HG03521 (cell line): ENCODE measurements at regions not wholly inside any gene's neighbourhood (a gene's known extent, or its start where the extent isn't known, plus 50 kb on each side); places are given as distances from the start of the nearest gene placed in this dataset.
"Not testable (repeated sequence)": the region's sequence is repeated elsewhere in the genome, so short reads cannot be mapped to it uniquely, and the experiment has no call there.

Experiments used
- ATAC-seq: cut with Tn5 transposase; IDR thresholded peaks from one replicate; pipeline ENCODE4 v1.9.1; 2021; ENCODE audit warnings: mild to moderate bottlenecking, moderate library complexity; ENCODE audit not compliant: unreplicated experiment

DNA sequence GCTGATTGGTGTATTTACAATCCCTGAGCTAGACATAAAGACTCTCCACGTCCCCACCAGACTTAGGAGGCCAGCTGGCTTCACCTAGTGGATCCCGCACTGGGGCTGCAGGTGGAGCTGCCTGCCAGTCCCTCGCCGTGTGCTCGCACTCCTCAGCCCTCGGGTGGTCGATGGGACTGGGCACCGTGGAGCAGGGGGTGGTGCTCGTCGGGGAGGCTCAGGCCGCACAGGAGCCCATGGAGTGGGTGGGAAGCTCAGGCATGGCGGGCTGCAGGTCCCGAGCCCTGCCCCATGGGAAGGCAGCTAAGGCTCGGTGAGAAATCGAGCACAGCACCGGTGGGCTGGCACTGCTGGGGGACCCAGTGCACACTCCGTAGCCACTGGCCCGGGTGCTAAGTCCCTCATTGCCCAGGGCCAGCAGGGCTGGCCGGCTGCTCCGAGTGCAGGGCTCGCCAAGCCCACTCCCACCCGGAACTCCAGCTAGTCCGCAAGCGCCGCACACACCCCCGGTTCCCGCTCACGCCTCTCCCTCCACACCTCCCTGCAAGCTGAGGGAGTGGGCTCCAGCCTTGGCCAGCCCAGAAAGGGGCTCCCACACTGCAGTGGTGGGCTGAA is 1441.2 kb upstream of the ACVR2A start:
- ATAC-seq, result not testable (repeated sequence)

DNA sequence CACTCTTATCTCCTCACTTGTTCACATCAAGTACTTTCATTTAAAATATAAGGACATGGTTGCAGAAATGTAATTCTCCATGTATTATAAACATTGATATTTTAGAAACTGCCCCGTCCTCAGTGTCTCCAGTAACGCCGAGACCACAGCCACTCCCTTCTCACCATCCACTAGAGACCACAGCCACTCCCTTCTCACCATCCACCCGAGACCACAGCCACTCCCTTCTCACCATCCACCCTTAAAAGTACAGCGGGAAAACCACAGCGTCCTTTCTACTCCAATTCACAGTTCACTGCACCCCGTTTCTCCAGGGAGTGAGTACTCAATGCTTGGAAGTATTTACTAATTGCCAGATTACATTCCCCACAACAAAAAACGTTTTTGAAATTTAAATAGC is 1452.2 kb upstream of the ACVR2A start:
- ATAC-seq, result no peak

DNA sequence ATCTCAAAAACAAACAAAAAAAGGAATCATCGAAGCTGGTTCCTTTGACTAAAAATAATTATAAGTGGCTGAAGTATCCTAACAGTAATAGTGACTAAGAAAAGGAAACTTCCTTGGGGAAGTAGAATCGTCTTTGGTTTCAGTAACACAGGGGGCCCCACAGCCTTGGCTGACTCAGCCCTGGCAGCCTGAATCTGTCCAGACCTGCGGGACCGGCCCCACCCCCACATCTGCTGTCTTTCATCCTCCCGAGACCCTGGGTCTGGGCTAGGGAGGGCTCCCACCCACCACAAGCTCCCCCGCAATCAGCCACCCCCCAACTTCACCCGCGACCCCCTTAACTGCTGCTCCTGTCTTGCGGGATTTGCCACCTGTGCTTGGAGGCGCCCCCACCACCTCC is 1452.6 kb upstream of the ACVR2A start:
- ATAC-seq, result no peak

DNA sequence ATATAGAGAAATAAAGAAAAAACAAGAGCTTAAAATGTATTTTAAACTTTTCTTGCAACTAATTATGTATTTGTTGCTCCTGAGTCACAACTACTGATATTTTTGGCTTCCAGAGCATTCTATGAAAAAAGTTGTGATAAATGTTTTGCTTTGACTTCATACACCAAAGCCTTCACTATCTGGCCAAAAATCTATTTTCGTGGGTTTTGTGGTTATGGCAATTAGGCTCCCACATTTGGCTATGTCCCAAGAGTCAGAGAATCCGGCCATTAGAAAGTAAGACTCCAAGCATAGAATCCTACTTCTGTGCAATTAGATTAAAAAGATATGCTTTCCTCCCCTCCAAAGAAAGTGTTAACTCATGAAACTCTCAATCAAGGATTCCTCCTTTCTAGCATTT is 1456.1 kb upstream of the ACVR2A start:
- no peak for ATAC-seq

DNA sequence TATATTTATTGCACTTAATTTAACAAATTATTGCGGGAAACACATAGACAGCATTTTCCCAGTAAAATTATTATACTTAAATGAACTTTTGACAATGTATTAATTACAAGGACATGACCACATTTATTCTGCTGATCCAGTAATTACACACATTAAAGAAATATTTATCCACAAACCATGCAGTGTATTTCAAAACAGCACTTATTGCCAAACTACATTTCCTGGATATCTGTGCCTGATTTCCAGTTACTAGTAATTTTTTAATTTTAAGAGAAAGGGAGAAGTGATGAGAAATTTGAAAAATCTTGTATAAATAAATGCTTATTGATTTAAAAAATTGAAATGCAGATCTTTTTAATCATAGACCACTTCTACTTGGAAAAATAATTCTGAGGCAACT is 1458.7 kb upstream of the ACVR2A start:
- ATAC-seq, result no peak

DNA sequence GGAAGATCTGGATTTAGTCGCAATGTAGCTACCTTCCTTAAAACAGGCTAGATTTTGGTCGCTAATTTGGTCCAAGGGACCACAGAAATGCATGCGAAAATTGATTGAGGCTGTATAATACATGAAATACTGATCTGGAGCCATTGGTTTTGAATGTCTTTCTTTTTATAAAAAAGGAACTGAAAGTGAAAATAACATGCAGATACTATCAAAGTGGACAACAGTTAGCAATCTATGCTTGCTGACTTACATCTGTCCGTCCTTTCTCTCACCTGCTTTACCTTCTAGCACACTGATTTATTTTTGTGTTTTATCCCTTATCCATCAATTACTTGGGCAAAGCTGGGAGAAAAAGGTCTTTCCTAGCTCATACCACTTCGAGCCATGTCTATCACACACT is 1459.8 kb upstream of the ACVR2A start:
- no peak for ATAC-seq

DNA sequence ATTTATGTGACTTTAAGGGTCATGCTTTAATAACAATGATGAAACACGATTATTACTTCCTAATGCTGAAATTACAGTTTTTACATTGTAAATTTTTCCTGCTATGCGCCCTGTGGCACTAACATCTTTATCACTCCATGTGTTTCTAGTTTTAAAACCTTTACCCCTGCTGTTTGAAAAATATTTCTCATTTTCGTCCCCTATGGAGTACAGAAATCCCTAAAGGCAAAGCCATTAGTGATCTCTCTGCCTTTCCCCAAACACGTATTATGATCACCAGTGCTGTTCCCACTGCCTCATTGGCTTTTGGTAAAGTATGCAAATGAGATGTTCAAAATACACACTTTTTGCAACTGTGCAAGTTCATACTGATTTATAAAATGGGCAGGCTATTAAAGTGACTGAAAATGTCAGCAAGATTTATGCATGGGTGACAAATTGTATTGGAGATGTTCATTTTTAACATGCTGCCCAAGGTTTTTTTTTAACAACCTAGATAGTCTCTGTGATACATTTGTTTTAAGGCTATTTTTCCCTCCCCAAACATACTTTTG is 1468.2 kb upstream of the ACVR2A start:
- no peak for ATAC-seq

DNA sequence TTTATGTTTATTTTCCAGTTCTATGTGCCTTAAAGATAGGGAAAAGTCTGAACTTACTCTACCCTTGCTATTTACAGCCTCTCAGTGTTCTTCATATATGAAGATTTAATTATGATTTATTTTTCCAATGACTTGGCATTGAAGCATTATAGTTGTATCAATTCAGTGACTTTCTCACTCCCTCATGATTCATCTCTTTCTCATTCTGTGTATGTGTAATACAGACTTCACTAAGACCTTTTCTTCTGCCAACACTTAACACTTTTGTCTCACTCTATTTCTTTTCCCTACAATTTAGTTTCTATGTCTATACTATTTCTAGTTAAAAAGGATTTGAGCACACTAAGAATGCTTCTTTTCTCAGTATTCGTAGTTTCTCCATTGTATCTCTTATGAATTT is 1470.3 kb upstream of the ACVR2A start:
- no peak for ATAC-seq

DNA sequence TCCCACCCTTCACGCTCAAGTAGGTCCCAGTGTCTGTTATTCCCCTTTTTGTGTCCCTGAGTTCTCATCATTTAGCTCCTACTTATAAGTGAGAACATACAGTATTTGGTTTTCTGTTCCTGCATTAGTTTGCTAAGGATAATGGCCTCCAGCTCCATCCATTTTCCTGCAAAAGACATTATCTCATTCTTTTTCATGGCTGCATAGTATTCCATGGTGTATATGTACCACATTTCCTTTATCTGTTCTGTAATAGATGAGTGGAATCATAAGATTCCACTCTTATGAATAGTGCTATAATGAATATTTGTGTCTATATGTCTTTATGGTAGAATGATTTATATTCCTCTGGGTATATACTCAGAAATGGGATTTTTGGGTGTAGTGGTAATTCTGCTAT is 1473.5 kb upstream of the ACVR2A start:
- not testable (repeated sequence) for ATAC-seq

DNA sequence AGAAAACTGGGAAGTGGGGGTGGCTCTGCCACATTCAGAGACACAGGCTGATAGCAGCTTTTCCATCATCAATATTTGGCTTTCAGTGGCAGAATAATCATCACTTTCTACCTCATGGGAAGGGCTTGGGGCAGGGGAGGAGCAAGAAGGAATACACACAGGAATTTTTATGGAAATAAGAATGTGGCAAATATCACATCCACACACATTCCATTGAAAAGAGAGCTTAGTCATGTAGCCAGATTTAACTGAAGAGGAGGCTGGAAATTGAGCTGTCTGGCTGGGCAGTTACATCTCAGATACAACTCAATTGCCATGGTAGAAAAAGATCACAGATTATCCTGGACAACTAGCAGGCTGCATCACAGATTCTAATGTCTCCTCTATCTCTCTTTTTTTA is 1474.0 kb upstream of the ACVR2A start:
- no peak for ATAC-seq

DNA sequence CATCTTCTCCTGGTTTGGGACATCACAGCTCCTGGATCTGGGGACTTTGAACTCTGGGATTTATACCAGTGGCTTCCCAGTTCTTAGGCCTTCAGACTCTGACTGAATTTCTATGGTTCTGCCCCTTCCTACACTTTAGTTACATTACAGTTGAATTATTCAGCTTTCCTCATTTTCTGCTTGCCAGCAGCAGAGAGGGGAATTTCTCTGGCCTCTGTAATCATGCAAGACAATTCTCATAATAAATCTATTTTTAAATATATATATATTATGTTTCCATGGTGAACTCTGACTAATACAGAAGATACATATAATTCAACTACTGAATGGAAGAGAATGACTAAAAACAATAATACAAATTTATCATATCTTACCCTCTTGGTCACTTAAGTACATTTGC is 1478.6 kb upstream of the ACVR2A start:
- no peak for ATAC-seq

DNA sequence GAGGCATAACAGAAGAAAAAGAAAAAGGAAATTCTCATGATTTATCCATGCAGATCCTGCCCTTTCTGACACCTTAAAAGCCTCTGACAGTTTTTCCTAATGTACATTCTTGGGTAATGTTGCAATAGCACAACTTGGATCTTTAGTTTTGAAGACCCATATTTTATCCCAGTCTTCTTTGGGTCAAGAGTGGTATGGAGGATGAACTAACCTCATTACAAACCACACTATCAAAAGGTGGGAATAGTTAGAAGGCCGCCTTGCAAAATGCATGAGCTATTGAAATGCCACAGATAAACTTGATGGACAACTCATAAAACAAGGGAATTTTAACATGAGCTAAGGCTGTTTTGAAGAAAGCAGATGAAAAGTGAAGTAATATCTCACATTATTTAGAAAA is 1479.8 kb upstream of the ACVR2A start:
- ATAC-seq, result no peak

DNA sequence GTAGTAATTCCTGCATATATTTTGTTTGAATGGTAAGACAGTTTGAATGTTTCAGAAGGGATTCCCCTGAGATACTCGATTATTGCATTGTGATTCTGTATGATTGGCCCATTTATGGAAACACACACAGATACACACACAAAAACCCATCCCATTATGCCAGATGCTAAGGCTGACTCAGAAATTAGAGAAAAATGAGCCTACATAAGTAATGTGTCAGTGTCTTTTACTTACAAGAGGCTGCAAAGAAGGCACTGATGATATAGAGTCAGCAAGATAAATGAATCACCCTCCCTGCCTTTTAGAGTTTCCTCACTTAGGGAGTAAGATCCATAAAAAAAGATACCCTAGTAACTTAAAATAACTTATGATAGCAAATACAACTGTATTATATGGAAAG is 1481.1 kb upstream of the ACVR2A start:
- ATAC-seq, result no peak

DNA sequence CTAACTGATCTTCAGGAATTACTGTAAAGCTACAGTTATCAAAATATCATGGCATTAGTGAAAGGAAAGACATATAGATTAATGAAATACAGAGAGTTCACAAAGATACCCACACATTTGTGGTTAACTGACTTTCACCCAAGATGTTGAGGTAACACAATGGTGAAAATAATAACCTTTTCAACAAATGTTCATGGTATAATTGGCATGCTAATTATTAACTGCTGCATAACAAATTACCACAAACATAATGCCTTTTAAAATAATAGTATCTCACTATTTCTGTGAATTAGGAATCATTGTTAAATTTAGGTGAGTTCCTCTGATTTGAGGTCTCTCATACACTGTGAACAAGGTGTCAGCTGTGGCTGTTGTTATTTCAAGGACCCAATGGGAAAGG is 1493.1 kb upstream of the ACVR2A start:
- ATAC-seq, result no peak

DNA sequence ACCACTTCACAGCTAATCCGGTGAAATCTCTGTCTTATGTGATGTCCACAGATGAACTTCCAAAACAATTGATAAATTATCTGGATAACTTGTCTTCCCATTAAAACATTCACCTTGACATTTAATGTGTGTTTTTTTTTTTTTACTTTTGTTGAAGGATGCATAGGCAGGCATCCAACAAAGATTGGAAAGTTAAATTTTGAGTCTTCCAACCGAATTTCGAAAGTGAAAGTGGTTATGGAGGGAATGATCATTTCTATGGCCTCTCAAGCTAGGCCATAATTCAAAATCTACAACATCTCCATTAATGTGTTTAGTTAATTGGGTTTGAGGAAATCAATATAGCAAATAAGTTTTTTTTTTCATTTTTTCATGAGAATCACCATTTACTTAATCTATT is 1495.5 kb upstream of the ACVR2A start:
- ATAC-seq, result no peak

DNA sequence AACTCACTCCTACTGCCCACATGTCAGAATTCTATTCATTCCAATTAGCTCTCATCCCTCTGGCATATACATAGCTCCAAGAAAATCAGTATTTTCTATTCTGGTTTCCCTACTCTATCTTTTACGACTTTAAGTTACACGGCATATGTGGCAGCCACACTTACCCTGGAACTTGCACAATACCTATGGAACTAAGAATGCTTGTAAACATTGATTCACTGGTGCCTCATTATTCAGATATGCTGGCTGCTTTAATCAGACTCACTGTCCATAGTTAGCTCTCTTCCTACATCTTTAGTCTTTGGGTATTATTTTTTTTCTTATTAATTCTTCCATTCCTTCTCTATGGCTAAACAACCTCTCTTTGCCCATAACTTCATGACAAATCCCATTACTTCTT is 1519.9 kb upstream of the ACVR2A start:
- ATAC-seq, result no peak

DNA sequence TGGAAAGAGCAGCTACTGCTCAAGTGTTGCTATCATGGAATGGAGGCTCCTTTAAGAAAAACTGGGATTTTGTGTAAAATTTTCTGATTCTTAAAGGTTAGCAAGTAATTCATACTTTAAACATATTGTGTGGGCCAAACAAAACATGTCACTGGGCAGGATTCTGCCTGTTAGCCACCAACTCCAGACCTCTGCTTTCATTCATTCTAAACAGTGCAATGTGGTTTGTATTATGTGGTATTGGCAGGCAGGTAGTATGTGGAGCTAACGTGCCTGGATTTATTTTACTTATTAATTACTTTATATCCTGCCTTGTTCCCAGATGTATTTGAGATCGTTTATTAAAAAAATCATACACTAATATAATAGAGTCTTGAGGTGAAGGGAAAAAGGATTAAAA is 1521.3 kb upstream of the ACVR2A start:
- no peak for ATAC-seq

DNA sequence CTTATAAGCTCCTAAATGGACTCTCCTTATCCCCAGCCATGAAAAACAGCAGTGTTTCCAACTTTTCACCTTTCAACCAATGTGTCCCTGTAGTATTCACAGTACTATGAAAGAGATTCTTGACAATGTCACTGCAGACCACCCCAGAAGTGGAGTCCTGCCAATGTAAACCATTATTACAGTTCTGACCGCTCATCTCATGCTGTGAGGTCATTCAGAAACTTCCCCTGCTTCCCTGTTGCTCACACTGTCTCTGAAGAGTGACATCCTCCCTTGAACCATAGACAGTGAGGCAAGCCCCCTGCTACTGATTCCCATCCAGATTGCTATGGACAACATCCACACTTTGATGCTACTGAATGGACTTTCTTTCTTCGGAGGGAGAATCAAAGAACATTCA is 1523.7 kb upstream of the ACVR2A start:
- ATAC-seq, result no peak

DNA sequence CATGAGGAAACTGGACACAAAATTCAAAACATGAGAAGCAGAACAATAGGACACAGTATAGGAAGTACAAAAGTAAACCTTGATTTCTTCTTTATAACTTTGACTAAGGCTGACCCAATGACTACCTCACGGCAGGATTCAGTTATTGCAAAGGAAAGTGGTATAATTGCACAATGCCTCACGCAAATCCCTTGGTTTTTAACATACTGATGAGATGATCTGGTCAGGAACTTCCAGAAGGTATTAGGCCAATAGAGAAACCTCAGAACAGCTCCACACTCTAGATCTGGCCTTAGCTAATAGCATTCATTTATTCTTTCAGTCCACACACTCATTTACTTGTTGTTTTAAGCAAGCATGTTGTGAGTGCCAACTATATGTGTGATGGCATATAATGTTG is 1526.9 kb upstream of the ACVR2A start:
- ATAC-seq, result no peak

DNA sequence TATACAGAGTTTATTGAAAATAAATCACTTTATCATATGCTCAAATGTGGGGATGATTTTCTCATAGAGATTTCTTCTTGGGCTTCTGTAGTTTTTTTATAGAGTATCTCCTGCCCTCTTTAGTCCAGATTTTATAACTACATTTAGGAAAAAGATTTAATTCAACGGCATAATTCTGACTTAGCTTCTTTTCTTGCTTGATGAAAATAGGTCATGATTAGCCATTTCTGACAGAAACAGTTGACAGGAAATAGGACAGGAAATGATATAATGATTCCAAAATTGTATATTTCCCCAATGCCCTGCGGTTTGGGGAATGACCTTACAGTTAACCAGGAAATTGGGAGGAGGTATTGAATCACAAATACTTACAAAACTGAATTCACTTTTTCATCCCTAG is 1531.9 kb upstream of the ACVR2A start:
- no peak for ATAC-seq

DNA sequence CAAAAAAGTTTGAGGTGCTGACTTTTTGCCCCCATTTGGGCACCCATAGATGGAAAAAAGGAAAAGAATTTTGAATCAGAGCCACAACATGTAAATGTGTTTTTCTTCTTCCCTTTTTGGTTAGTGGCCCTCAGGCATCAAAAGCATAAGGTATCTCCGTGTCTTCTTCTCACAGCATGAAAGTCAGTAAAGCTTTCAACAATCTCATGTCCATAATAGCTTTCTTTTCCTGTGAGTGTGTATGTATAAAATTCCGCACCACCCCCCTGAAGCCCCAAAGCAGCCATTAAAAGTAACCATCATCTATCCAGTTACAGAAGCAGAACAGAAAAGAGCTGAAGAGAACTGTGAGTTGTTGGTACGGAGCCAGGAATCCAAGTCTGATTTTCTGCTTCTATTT is 1539.7 kb upstream of the ACVR2A start:
- ATAC-seq, result no peak

DNA sequence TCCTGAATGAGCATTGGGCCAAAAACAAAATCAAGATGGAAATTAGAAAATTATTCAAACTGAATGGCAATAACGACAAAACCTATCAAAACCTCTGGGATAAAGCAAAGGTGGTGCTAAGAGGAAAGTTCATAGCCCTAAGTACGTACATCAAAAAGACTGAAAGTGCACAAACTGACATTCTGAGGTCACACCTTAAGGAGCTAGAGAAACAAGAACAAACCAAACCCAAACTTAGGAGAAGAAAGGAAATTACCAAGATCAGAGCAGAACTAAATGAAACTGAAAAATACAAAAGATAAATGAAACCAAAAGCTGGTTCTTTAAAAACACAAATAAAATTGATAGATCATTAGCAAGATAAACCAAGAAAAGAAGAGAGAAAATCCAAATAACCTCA is 1543.5 kb upstream of the ACVR2A start:
- no peak for ATAC-seq

DNA sequence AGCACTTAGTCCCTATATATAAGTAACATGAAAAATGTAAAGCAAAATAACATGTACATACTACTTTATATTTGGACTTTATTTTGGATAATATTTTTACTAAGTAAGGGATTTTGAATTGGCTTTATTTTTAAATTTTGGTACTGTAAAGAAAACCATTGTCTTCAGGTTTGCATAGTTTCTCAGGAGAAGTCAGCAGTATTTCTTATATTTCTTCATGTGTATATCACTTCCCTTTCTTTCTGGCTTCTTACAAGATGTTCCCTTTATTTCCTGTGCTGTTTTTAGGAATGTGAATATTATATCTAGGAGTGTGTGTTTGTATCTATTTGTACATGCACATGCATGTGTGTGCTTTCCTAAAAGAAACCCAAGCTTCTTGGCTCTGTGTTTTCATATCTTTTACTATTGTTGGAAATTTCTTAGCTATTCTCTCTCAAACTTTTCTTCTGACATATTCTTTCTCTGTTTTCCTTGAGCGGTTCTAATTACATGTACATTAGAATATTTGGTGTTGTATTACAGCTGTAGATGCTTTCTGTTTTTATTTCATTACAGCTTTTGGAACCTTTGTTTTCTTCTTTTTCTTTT is 1549.7 kb upstream of the ACVR2A start:
- ATAC-seq, result no peak
